Fibroblast of villous mesenchyme (primary cell): ENCODE measurements at regions not wholly inside any gene's neighbourhood (a gene's known extent, or its start where the extent isn't known, plus 50 kb on each side); places are given as distances from the start of the nearest gene placed in this dataset. TPM values are rescaled to one million over a fixed set of nuclear protein-coding genes. Genes with fewer than 3 reads are reported as not detected.

Experiments used
- small RNA-seq: library from RNA; depleted of rRNA; stranded (forward); fragments of <200 nt; gene quantifications from one replicate; pipeline ENCODE3, GENCODE V24; 2012

Small RNA genes lying in the stretch of these regions (small RNA-seq; reads per million reads assigned to genes)
- gene RF00572: not detected
